Esophagus squamous epithelium (tissue), 5 donors: ENCODE measurements at regions not wholly inside any gene's neighbourhood (a gene's known extent, or its start where the extent isn't known, plus 50 kb on each side); places are given as distances from the start of the nearest gene placed in this dataset.

ENCODE experiments used
- DNase-seq: peaks from one replicate; lab custom pipeline; 2025; lab: John Stamatoyannopoulos, UW
- H3K27ac ChIP-seq, 4 donors: fragments of 200-600 bp; sonication (generic); one replicate each; pipeline ENCODE4 v1.5.1; 2016 to 2019; ENCODE audit warnings: mild to moderate bottlenecking in 1 of 4
- H3K27me3 ChIP-seq, 4 donors: fragments of 200-600 bp; sonication (generic); 1 replicate in 3 of 4; 2 replicates in 1 of 4; pipeline versions ENCODE4 v1.5.1 to v1.6.0; 2017 to 2021; ENCODE audit warnings: antibody characterized with exemption in 1 of 4
- H3K36me3 ChIP-seq, 3 donors: fragments of 200-600 bp; sonication (generic); one replicate each; pipeline ENCODE4 v1.5.1; 2016 to 2019
- H3K4me1 ChIP-seq, 3 donors: fragments of 200-600 bp; sonication (generic); one replicate each; pipeline ENCODE4 v1.5.1; 2017 to 2019
- H3K4me3 ChIP-seq, 4 donors: fragments of 200-600 bp; sonication (generic); 1 replicate in 3 of 4; 2 replicates in 1 of 4; pipeline ENCODE4 v1.5.1; 2016 to 2019; ENCODE audit warnings: mild to moderate bottlenecking in 2 of 4, moderate library complexity in 1 of 4
- H3K9me3 ChIP-seq, 3 donors: fragments of 200-600 bp; sonication (generic); one replicate each; pipeline ENCODE4 v1.5.1; 2016 to 2019
- POLR2A ChIP-seq, 4 donors: fragments of 450-650 bp; IDR thresholded peaks; one replicate each; pipeline ENCODE4 v1.6.1; 2017; ENCODE audit warnings: antibody characterized with exemption in 4 of 4, mild to moderate bottlenecking in 4 of 4, moderate library complexity in 3 of 4
- WGBS, 2 donors: methylation state at CpG; one replicate each; pipeline ENCODE4 v1.1.5; 2018; 5-methylcytosine and 5-hydroxymethylcytosine counted together
- intact Hi-C: fragments of 100-400 bp; cut with DNase I; formaldehyde crosslinking; loops from one replicate; pipeline ENCODE4 v1.15.0; 2022
- TF ChIP-seq, protein P1 (sequence below), 6 experiments: fragments of 450-650 bp in 4 of 6; fragments of 200-600 bp in 2 of 6; sonication (generic) in 2 of 6; IDR thresholded peaks; one replicate each; pipeline ENCODE4 v1.5.1; 2016 to 2019; ENCODE audit warnings: antibody characterized with exemption in 6 of 6, mild to moderate bottlenecking in 4 of 6, moderate library complexity in 4 of 6
- donor health status: DM: yes; HTN: yes; CAD: no.

DNA sequence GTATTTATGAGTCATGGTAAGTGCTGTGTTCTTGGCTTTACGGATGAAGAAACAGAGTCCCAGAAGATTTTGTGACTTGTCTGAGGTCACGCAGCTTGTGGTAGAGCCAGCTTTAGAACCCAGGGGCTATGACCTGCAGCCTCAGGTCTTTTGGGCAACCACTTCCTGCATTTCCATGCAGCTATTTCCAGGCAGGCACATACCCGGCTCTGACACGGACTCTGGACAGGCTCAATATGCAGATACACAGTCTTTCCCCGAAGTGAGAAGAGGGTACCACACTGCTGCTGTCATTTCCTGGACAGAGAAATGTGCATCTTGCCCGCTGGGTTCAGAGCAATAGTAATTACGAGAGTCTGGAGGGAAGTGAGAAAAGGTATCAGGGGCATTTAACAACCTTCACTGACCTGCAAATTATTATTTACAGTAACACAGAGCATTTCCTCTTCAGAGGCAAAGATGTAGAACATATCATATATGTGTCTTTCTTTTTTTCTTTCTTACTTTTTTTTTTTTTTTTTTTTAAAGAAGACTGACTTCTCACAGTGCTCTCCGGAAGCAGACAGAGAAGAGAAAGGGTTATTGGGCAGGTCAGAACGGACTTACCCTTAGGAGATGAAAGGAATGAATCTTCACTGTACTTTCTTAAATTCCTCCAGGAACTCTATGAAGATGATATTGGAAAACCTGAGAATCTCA is 185.1 kb downstream of the CLIC5 start:
- Histone ChIP-seq H3K9me3 (no peaks in the 10 kb centered on the region), H3K36me3 (no peaks in the 10 kb centered on the region), H3K4me1 (peaks cover 0 to 17% (median 0%) of the 10 kb centered on the region in 3 donors), H3K27ac (no peak overlapping the region), H3K27me3 (peaks cover 0 to 8% (median 0%) of the 10 kb centered on the region in 4 donors), H3K4me3 (no peak overlapping the region)
- 28 to 29% methylated on average over 7 to 8 of the region's 9 CpGs for WGBS, 2 donors
- intact Hi-C loops, result no loop called here
- no peak for TF ChIP-seq POLR2A (IDR thresholded peaks at IDR 0.05)
- TF ChIP-seq, protein P1, sequence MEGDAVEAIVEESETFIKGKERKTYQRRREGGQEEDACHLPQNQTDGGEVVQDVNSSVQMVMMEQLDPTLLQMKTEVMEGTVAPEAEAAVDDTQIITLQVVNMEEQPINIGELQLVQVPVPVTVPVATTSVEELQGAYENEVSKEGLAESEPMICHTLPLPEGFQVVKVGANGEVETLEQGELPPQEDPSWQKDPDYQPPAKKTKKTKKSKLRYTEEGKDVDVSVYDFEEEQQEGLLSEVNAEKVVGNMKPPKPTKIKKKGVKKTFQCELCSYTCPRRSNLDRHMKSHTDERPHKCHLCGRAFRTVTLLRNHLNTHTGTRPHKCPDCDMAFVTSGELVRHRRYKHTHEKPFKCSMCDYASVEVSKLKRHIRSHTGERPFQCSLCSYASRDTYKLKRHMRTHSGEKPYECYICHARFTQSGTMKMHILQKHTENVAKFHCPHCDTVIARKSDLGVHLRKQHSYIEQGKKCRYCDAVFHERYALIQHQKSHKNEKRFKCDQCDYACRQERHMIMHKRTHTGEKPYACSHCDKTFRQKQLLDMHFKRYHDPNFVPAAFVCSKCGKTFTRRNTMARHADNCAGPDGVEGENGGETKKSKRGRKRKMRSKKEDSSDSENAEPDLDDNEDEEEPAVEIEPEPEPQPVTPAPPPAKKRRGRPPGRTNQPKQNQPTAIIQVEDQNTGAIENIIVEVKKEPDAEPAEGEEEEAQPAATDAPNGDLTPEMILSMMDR (IDR thresholded peaks at IDR 0.05), result no peak
- DNase-seq, result no peak

GRCh38 chr6:45829873-45830272 is 185.8 kb downstream of the CLIC5 start:
- Histone ChIP-seq H3K9me3 (no peaks in the 10 kb centered on the region), H3K36me3 (no peaks in the 10 kb centered on the region), H3K27ac (no peak overlapping the region), H3K27me3 (peaks cover 0 to 8% (median 0%) of the 10 kb centered on the region in 4 donors), H3K4me3 (no peak overlapping the region), H3K4me1 (peaks cover 0 to 17% (median 0%) of the 10 kb centered on the region in 3 donors)
- TF ChIP-seq POLR2A (IDR thresholded peaks at IDR 0.05), result no peak
- TF ChIP-seq, protein P1 (IDR thresholded peaks at IDR 0.05), result no peak
- WGBS, 2 donors, result 87 to 91% methylated on average over 1 of the region's 1 CpG
- intact Hi-C loops, result no loop called here
- DNase-seq, result no peak

DNA sequence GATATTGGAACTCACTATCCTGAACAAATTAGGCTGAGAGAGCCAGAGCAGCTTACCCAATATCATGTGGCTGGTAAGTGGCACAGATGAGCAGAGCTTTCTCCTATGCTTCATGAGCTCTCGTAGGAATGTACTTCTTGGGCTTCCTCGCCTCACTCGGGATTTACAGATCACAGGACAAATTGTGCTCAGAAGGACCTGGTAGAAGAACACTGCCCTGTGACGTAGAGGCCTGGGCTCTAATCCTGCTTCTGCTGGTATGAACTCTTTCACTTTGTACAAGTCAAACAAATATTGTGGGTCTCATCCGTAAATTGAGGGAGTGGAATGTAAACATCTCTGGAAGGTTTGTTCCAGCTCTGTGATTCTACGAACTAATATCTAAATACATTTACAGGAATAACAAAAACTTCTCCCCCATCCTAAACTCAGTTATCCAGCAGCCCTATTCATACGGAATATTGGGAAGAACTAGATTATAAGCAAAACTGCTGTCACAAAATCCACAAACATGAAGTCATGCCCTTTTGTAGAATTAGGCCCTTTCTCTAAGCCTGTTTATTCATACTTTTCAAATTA is 187.6 kb downstream of the CLIC5 start:
- Histone ChIP-seq H3K36me3 (no peaks in the 10 kb centered on the region), H3K4me3 (no peak overlapping the region), H3K9me3 (no peaks in the 10 kb centered on the region), H3K27me3 (peaks cover 0 to 8% (median 0%) of the 10 kb centered on the region in 4 donors), H3K27ac (peak overlapping the region in 3 of 4 donors; percentile 77 to 87 (median 78)), H3K4me1 (peaks cover 0 to 17% (median 0%) of the 10 kb centered on the region in 3 donors)
- intact Hi-C loops, result no loop called here
- TF ChIP-seq, protein P1 (IDR thresholded peaks at IDR 0.05), result no peak
- no peak for TF ChIP-seq POLR2A (IDR thresholded peaks at IDR 0.05)
- 66 to 74% methylated on average over 4 to 7 of the region's 7 CpGs for WGBS, 2 donors
- no peak for DNase-seq

DNA sequence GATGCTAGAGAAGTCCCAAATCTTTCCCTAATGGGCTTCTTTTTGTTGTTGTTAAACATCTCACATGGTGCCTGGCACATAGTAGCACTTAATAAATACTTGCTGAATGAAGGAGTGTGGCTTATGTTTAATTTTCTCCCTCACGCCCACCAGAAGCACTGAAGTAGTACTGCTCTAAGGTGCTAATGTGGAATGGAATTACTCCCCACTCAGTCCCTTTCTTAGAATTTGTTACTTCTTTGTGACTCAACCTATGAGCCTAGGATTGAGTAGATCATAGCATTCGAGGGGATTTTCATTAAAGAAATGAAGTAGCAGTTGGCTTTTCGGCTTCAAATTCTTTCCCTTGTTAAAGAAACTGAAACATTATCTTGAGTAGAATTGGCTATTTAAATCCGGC is 192.8 kb downstream of the CLIC5 start:
- TF ChIP-seq, protein P1 (IDR thresholded peaks at IDR 0.05), result no peak
- no peak for TF ChIP-seq POLR2A (IDR thresholded peaks at IDR 0.05)
- H3K4me3 ChIP-seq, result no peak overlapping the region
- peaks cover 0 to 14% (median 0%) of the 10 kb centered on the region in 4 donors for H3K27me3 ChIP-seq
- H3K4me1 ChIP-seq, result peaks cover 0 to 4% (median 0%) of the 10 kb centered on the region in 3 donors
- H3K27ac ChIP-seq, result no peak overlapping the region
- DNase-seq, result no peak
- 63 to 74% methylated on average over 4 of the region's 4 CpGs for WGBS, 2 donors
- no peaks in the 10 kb centered on the region for H3K36me3 ChIP-seq
- no peaks in the 10 kb centered on the region for H3K9me3 ChIP-seq
- intact Hi-C loops, result no loop called here

GRCh38 chr6:45822246-45822812 is 193.3 kb downstream of the CLIC5 start:
- H3K4me3 ChIP-seq, result no peak overlapping the region
- H3K27ac ChIP-seq, result no peak overlapping the region
- no peaks in the 10 kb centered on the region for H3K36me3 ChIP-seq
- intact Hi-C loops, result no loop called here
- WGBS, 2 donors, result 54 to 75% methylated on average over 5 of the region's 5 CpGs
- DNase-seq, result no peak
- peaks cover 0 to 1% (median 0%) of the 10 kb centered on the region in 3 donors for H3K4me1 ChIP-seq
- H3K27me3 ChIP-seq, result peaks cover 0 to 11% (median 0%) of the 10 kb centered on the region in 4 donors
- no peaks in the 10 kb centered on the region for H3K9me3 ChIP-seq
- no peak for TF ChIP-seq POLR2A (IDR thresholded peaks at IDR 0.05)
- TF ChIP-seq, protein P1 (IDR thresholded peaks at IDR 0.05), result no peak
